CD4-positive, alpha-beta memory T cell (primary cell): ENCODE measurements at regions not wholly inside any gene's neighbourhood (a gene's known extent, or its start where the extent isn't known, plus 50 kb on each side); places are given as distances from the start of the nearest gene placed in this dataset.

Source experiments
- CTCF ChIA-PET: fragments of 350-600 bp; sonication (Branson Sonifier 250); formaldehyde crosslinking; loops from one replicate; lab custom pipeline; 2021; ENCODE audit warnings: inconsistent platforms; ENCODE audit not compliant: partially characterized antibody; lab: Charles Lee
- POLR2A ChIA-PET: fragments of 350-600 bp; sonication (Branson Sonifier 250); formaldehyde crosslinking; loops from one replicate; lab custom pipeline; 2021; ENCODE audit not compliant: partially characterized antibody; lab: Charles Lee
- DNase-seq, 5 donors: peaks; one replicate each; pipeline versions ENCODE4 v3.0.0 to v3.0.0-alpha.2; 2020 to 2022; ENCODE audit warnings: mixed read lengths in 1 of 5
- H3K27ac ChIP-seq: one replicate; pipeline ENCODE4 v1.7.0; 2013; ENCODE audit warnings: low read depth, low read length
- H3K27me3 ChIP-seq: 2 replicates; pipeline ENCODE4 v1.7.0; 2013; ENCODE audit warnings: mild to moderate bottlenecking, low read length, moderate library complexity; ENCODE audit not compliant: insufficient read depth
- H3K36me3 ChIP-seq: 2 replicates; pipeline ENCODE4 v1.7.0; 2013; ENCODE audit warnings: mild to moderate bottlenecking, low read length, moderate library complexity; ENCODE audit not compliant: insufficient read depth
- H3K4me1 ChIP-seq: 2 replicates; pipeline ENCODE4 v1.7.0; 2013; ENCODE audit warnings: mild to moderate bottlenecking, low read length, moderate library complexity; ENCODE audit not compliant: insufficient read depth
- H3K4me3 ChIP-seq, 2 donors: one replicate each; pipeline ENCODE4 v1.7.0; 2013; ENCODE audit warnings: low read length in 2 of 2, mild to moderate bottlenecking in 1 of 2
- H3K9me3 ChIP-seq, 2 donors: one replicate each; pipeline ENCODE4 v1.7.0; 2013; ENCODE audit warnings: low read length in 2 of 2, control low read depth in 1 of 2; ENCODE audit not compliant: control insufficient read depth in 1 of 2
- H3K27ac Mint-ChIP-seq, 7 donors: one replicate each; pipeline ENCODE4 v1.8.0; 2020 to 2021; ENCODE audit warnings: mixed read lengths in 7 of 7, mild to moderate bottlenecking in 6 of 7, inconsistent platforms in 3 of 7, moderate library complexity in 3 of 7
- H3K27me3 Mint-ChIP-seq, 2 donors: one replicate each; pipeline ENCODE4 v1.8.0; 2020 to 2021; ENCODE audit warnings: mixed read lengths in 2 of 2
- H3K36me3 Mint-ChIP-seq, 2 donors: one replicate each; pipeline ENCODE4 v1.8.0; 2020 to 2021; ENCODE audit warnings: mixed read lengths in 2 of 2, inconsistent platforms in 1 of 2, mild to moderate bottlenecking in 1 of 2
- H3K4me1 Mint-ChIP-seq, 4 donors: one replicate each; pipeline ENCODE4 v1.8.0; 2020 to 2021; ENCODE audit warnings: mixed read lengths in 4 of 4, mild to moderate bottlenecking in 1 of 4
- H3K4me3 Mint-ChIP-seq, 8 donors: one replicate each; pipeline ENCODE4 v1.8.0; 2020 to 2021; ENCODE audit warnings: mixed read lengths in 8 of 8, mild to moderate bottlenecking in 7 of 8, moderate library complexity in 6 of 8, inconsistent platforms in 3 of 8
- H3K9me3 Mint-ChIP-seq, 8 donors: one replicate each; pipeline ENCODE4 v1.8.0; 2020 to 2021; ENCODE audit warnings: mixed read lengths in 8 of 8, mild to moderate bottlenecking in 5 of 8, inconsistent platforms in 3 of 8, moderate library complexity in 1 of 8
- intact Hi-C: fragments of 100-400 bp; cut with micrococcal nuclease; formaldehyde crosslinking; loops from one replicate; pipeline ENCODE4 v1.15.1; 2023

DNA sequence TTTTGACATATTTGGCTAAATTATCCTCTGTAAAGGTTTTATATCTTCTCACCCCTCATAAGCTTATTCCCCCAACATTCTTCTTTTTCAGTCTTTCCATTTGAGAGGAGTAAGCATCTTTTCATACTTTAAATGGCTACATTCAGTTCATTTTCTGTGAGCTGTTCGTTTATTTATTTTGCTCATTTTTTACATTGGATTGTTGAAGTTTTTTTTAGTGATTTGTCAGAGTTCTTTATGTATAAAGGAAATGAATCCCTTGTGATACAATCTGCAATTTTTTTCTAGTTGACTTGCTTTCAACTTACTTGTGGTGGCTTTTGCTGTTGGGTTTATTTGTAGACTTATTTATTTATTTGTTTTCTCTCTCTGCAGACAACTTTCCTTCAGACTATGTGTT lies 250.3 kb downstream of the DLEU7 start:
- H3K9me3 Mint-ChIP-seq: no peaks in the 10 kb centered on the region
- no peak overlapping the region for H3K4me3 ChIP-seq
- ChIA-PET POLR2A (no interaction called here), CTCF (no interaction called here)
- H3K27me3 Mint-ChIP-seq: no peaks in the 10 kb centered on the region
- no peaks in the 10 kb centered on the region for H3K9me3 ChIP-seq
- H3K27ac ChIP-seq: no peak overlapping the region
- H3K36me3 ChIP-seq: no peaks in the 10 kb centered on the region
- no peak for DNase-seq
- peaks cover 22 to 36% (median 30%) of the 10 kb centered on the region in 4 donors for H3K4me1 Mint-ChIP-seq
- intact Hi-C loops: no loop called here
- peaks cover 0 to 2% of the 10 kb centered on the region in 2 donors for H3K36me3 Mint-ChIP-seq
- H3K4me1 ChIP-seq: peaks cover 30% of the 10 kb centered on the region
- peak overlapping the region in 2 of 8 donors; percentile 21 to 22 for H3K4me3 Mint-ChIP-seq
- no peaks in the 10 kb centered on the region for H3K27me3 ChIP-seq
- no peak overlapping the region for H3K27ac Mint-ChIP-seq

DNA sequence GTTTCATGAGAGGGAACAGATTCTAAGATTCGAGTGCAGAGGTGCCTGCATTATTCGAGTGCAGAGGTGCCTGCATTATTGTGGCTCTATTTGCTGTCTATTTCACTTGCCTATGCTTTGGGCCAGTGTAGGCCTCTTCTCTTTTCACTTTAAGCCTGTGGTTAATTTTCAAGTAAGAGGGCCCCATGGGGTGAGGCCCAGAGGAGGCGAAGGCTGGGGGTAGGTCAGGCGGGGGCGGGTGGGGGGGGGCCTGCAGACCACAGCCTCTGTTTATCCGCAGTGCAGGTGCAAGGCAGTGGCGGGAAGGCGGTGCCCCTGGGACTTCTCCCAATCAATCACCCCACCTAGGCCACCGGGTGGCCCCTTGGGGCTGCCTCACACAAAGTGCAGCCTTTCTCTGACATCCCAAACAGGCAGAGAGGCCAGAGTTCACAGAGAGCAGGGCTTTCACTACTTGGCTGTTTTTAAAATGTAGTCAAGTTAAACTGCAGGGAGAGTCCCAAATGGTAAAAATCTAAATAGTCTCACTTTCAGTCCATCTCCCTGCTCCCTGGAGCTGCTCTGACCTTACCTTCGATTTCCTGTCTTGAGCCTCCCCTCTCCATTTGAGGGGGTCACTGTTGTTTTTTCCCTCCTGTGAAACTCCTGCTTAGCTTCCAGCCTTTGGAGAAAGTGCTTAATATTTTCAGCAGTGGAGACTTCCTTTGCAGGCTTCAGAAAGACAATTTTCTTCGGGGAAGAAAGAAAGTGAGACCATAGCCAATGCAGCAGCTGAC lies 249.0 kb downstream of the DLEU7 start:
- POLR2A ChIA-PET: no interaction called here
- peaks cover 22 to 36% (median 30%) of the 10 kb centered on the region in 4 donors for H3K4me1 Mint-ChIP-seq

DNA sequence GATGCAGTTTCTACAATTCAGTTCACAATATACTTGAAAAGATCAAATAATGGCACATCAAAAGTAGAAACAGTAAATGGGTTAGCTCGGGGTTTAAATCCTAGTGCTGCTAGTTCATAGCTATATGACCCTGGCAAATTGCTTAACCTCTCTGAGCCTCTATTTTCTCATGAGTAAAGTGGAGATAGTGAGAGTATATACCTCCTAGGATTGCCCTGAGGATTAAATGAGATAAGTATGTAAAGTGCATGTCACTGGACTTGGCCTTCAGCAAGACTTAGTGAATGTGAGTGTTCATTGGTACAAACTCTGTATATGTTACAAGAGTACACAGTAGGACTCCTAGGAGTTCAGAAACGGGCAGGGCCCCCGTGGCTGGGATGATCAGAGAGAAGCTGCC lies 248.3 kb downstream of the DLEU7 start:
- Histone ChIP-seq H3K36me3 (no peaks in the 10 kb centered on the region), H3K4me3 (no peak overlapping the region), H3K27ac (no peak overlapping the region), H3K9me3 (no peaks in the 10 kb centered on the region), H3K4me1 (peaks cover 30% of the 10 kb centered on the region), H3K27me3 (no peaks in the 10 kb centered on the region)
- Mint-ChIP-seq H3K27ac (peak overlapping the region in 4 of 7 donors; percentile 7 to 58 (median 38)), H3K4me1 (peaks cover 22 to 36% (median 30%) of the 10 kb centered on the region in 4 donors), H3K27me3 (no peaks in the 10 kb centered on the region), H3K9me3 (no peaks in the 10 kb centered on the region), H3K36me3 (peaks cover 0 to 2% of the 10 kb centered on the region in 2 donors), H3K4me3 (peak overlapping the region in 1 of 8 donors; percentile 45)
- DNase-seq: no peak
- intact Hi-C loops: no loop called here
- CTCF ChIA-PET: no interaction called here
- POLR2A ChIA-PET: interaction anchor here (0.9 kb wide), 1 partner anchor 11 kb away, joined by 3 read pairs; no protein-coding TSS in a partner anchor

More for the DNA sequence above, 249.0 kb downstream of the DLEU7 start:
- Mint-ChIP-seq H3K27me3 (no peaks in the 10 kb centered on the region), H3K4me3 (peak overlapping the region in 7 of 8 donors; percentile 27 to 75 (median 50)), H3K9me3 (no peaks in the 10 kb centered on the region), H3K27ac (peak overlapping the region; percentile 7 to 92 (median 43)), H3K36me3 (peaks cover 0 to 2% of the 10 kb centered on the region in 2 donors)
- intact Hi-C loops: no loop called here
- Histone ChIP-seq H3K27ac (no peak overlapping the region), H3K4me3 (no peak overlapping the region), H3K36me3 (no peaks in the 10 kb centered on the region), H3K27me3 (no peaks in the 10 kb centered on the region), H3K9me3 (no peaks in the 10 kb centered on the region), H3K4me1 (peaks cover 30% of the 10 kb centered on the region)
- no peak for DNase-seq
- CTCF ChIA-PET: no interaction called here

DNA sequence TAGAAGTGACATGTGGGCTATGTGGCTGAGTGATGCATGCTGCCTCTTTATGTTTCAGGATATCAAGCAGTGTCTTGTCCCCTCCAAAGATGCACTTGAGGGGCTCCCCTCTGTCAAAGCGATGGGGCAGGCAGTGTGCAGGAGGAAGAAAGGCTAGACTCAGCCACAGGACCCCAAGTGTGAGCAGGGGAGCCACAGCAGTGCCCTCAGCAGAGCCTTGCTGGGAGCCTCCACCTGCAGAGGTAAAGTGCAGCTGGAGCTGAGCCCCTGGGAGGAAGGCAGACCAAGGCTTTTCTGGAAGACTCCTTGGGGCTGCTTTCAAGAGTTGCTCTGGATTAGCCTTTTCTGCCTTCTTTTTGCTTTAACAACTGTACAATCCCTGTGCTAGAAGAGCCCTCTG lies 247.3 kb downstream of the DLEU7 start:
- Mint-ChIP-seq H3K4me3 (no peak overlapping the region), H3K27me3 (no peaks in the 10 kb centered on the region), H3K36me3 (peaks cover 0 to 2% of the 10 kb centered on the region in 2 donors), H3K27ac (peak overlapping the region in 1 of 7 donors; percentile 17), H3K9me3 (no peaks in the 10 kb centered on the region), H3K4me1 (peaks cover 22 to 36% (median 30%) of the 10 kb centered on the region in 4 donors)
- no peaks in the 10 kb centered on the region for H3K9me3 ChIP-seq
- ChIA-PET POLR2A (interaction anchor here (0.9 kb wide), 1 partner anchor 12 kb away, joined by 3 read pairs; no protein-coding TSS in a partner anchor), CTCF (interaction anchor here (0.6 kb wide), 1 partner anchor 159 kb away, joined by 3 read pairs; no protein-coding TSS in a partner anchor)
- H3K27ac ChIP-seq: no peak overlapping the region
- H3K4me1 ChIP-seq: peaks cover 30% of the 10 kb centered on the region
- intact Hi-C loops: no loop called here
- DNase-seq: no peak
- H3K27me3 ChIP-seq: no peaks in the 10 kb centered on the region
- no peak overlapping the region for H3K4me3 ChIP-seq
- H3K36me3 ChIP-seq: no peaks in the 10 kb centered on the region

DNA sequence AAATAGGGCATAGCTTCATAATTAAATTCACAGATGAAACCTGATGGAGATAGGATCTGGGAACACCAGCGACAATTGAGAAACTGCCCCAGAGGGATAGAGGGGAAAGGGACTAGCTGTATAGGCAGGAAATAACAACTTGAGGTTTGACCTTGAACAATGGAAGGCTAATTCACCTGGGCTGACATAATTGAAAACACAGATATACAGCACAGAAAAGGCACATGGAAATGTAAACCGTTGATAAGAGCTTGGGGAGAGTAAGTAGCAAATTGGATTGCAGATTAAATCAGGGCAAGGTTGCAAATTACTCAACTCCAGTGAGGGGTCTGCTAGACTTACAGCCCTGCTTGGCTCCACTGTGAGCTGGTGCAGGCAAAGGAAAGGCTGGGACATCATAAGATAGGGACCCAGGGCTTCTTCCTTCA lies 246.7 kb downstream of the DLEU7 start:
- Mint-ChIP-seq H3K9me3 (no peaks in the 10 kb centered on the region), H3K27ac (no peak overlapping the region), H3K36me3 (peaks cover 0 to 2% of the 10 kb centered on the region in 2 donors), H3K27me3 (no peaks in the 10 kb centered on the region), H3K4me3 (no peak overlapping the region), H3K4me1 (peaks cover 22 to 36% (median 30%) of the 10 kb centered on the region in 4 donors)
- Histone ChIP-seq H3K27ac (no peak overlapping the region), H3K36me3 (no peaks in the 10 kb centered on the region), H3K9me3 (no peaks in the 10 kb centered on the region), H3K4me3 (no peak overlapping the region), H3K27me3 (no peaks in the 10 kb centered on the region), H3K4me1 (peaks cover 30% of the 10 kb centered on the region)
- CTCF ChIA-PET: interaction anchor here (0.6 to 1.5 kb wide), 2 partner anchors 16 to 159 kb away, joined by 3 read pairs; no protein-coding TSS in a partner anchor
- no peak for DNase-seq
- intact Hi-C loops: no loop called here
- POLR2A ChIA-PET: no interaction called here

DNA sequence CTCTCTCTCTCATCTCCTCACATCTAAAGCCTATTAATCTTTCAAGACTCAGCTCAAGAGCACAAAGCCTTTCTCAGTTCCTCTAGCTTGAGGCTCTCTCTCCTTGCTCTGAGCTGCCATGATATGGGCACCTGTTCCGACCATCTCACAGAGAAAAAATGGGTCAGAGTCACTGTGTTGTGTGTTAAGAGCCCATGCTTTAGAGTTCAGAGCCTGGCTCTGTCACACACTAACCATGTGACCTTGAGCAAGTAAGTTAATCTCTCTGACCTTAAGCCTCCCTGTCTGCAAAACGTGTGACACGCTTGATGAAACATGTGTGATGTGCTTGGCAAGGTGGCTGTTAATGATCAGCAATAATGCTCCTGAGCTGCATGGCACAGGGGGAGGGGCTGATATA lies 245.2 kb downstream of the DLEU7 start:
- intact Hi-C loops: no loop called here
- Mint-ChIP-seq H3K4me1 (peaks cover 15 to 27% (median 22%) of the 10 kb centered on the region in 4 donors), H3K27me3 (no peaks in the 10 kb centered on the region), H3K9me3 (no peaks in the 10 kb centered on the region), H3K4me3 (no peak overlapping the region), H3K36me3 (peaks cover 0 to 2% of the 10 kb centered on the region in 2 donors), H3K27ac (no peak overlapping the region)
- Histone ChIP-seq H3K36me3 (no peaks in the 10 kb centered on the region), H3K9me3 (no peaks in the 10 kb centered on the region), H3K4me3 (no peak overlapping the region), H3K4me1 (peaks cover 19% of the 10 kb centered on the region), H3K27ac (no peak overlapping the region), H3K27me3 (no peaks in the 10 kb centered on the region)
- no peak for DNase-seq
- CTCF ChIA-PET: interaction anchor here (1.5 kb wide), 1 partner anchor 14 kb away, joined by 3 read pairs; no protein-coding TSS in a partner anchor
- POLR2A ChIA-PET: no interaction called here

DNA sequence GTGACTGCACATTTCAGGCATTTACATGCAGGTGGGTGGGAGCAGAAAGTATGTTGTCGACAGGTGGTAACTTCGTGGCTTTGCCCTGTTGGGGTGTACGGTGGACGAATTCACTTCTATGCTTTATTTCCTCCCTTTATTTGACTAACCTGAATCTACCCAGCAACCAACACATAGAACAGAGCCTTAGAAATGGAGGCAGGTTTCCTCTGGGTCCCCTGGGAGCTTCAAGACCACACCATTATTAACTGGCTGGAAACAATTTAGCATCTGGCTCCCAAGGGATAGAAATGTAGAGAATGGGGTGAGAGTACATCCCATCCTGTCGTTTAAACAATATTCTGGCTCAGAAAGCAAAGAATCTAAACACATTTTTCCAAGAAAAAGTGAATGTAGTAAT lies 244.4 kb downstream of the DLEU7 start:
- Mint-ChIP-seq H3K27ac (no peak overlapping the region), H3K4me3 (no peak overlapping the region), H3K27me3 (no peaks in the 10 kb centered on the region), H3K9me3 (peaks cover 0 to 3% (median 0%) of the 10 kb centered on the region in 8 donors), H3K4me1 (peaks cover 11 to 23% (median 17%) of the 10 kb centered on the region in 4 donors), H3K36me3 (peaks cover 0 to 2% of the 10 kb centered on the region in 2 donors)
- Histone ChIP-seq H3K4me3 (no peak overlapping the region), H3K4me1 (peaks cover 12% of the 10 kb centered on the region), H3K9me3 (no peaks in the 10 kb centered on the region), H3K27ac (no peak overlapping the region), H3K36me3 (no peaks in the 10 kb centered on the region), H3K27me3 (no peaks in the 10 kb centered on the region)
- ChIA-PET POLR2A (no interaction called here), CTCF (no interaction called here)
- no peak for DNase-seq
- intact Hi-C loops: no loop called here
